Glutamatergic neuron (in vitro differentiated cells): ENCODE measurements at regions not wholly inside any gene's neighbourhood (a gene's known extent, or its start where the extent isn't known, plus 50 kb on each side); places are given as distances from the start of the nearest gene placed in this dataset.

Experiments used
- DNase-seq: peaks from one replicate; pipeline ENCODE4 v3.0.0; 2022
- H3K27ac Mint-ChIP-seq: one replicate; pipeline ENCODE4 v1.8.0; 2020; ENCODE audit warnings: mild to moderate bottlenecking, mixed read lengths, inconsistent platforms; ENCODE audit not compliant: unreplicated experiment
- H3K27me3 Mint-ChIP-seq: one replicate; pipeline ENCODE4 v1.8.0; 2020; ENCODE audit warnings: mild to moderate bottlenecking, moderate library complexity, mixed read lengths, inconsistent platforms; ENCODE audit not compliant: unreplicated experiment
- H3K36me3 Mint-ChIP-seq: one replicate; pipeline ENCODE4 v1.8.0; 2020; ENCODE audit warnings: mild to moderate bottlenecking, mixed read lengths, inconsistent platforms; ENCODE audit not compliant: unreplicated experiment
- H3K4me1 Mint-ChIP-seq: one replicate; pipeline ENCODE4 v1.8.0; 2020; ENCODE audit warnings: mild to moderate bottlenecking, low read depth, mixed read lengths, inconsistent platforms; ENCODE audit not compliant: unreplicated experiment
- H3K4me3 Mint-ChIP-seq: one replicate; pipeline ENCODE4 v1.8.0; 2020; ENCODE audit warnings: mild to moderate bottlenecking, mixed read lengths, inconsistent platforms; ENCODE audit not compliant: unreplicated experiment
- H3K9me3 Mint-ChIP-seq: one replicate; pipeline ENCODE4 v1.8.0; 2020; ENCODE audit warnings: mild to moderate bottlenecking, moderate library complexity, mixed read lengths, inconsistent platforms; ENCODE audit not compliant: unreplicated experiment
- TF ChIP-seq, protein P1 (sequence below): fragments of 200-600 bp; sonication (generic); IDR thresholded peaks from one replicate; pipeline ENCODE4 v1.5.0; 2021; ENCODE audit not compliant: partially characterized antibody, unreplicated experiment

DNA sequence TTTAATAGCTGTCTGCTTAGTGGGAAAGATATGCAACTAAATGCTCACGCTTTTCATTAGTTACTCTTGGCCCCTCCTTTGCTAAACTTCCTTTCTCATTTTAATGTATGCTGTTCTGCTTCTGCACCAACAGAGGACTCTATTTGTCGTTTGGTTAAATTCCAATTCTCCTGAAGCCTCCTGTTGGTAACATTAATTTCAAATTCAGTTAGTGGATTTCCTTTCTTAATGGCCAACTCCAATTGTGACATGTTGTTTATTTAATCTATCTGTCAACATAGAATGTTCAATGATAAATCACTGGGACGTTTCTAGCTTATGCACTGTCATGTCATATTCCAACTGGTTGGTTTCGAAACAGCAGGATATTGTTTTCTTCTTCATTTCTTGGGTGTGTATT lies 467.4 kb upstream of the BCHE start:
- Mint-ChIP-seq H3K27me3 (no peaks in the 10 kb centered on the region), H3K9me3 (no peaks in the 10 kb centered on the region), H3K4me3 (no peak overlapping the region), H3K36me3 (no peaks in the 10 kb centered on the region), H3K4me1 (no peaks in the 10 kb centered on the region), H3K27ac (no peak overlapping the region)
- DNase-seq, result no peak
- TF ChIP-seq, protein P1, sequence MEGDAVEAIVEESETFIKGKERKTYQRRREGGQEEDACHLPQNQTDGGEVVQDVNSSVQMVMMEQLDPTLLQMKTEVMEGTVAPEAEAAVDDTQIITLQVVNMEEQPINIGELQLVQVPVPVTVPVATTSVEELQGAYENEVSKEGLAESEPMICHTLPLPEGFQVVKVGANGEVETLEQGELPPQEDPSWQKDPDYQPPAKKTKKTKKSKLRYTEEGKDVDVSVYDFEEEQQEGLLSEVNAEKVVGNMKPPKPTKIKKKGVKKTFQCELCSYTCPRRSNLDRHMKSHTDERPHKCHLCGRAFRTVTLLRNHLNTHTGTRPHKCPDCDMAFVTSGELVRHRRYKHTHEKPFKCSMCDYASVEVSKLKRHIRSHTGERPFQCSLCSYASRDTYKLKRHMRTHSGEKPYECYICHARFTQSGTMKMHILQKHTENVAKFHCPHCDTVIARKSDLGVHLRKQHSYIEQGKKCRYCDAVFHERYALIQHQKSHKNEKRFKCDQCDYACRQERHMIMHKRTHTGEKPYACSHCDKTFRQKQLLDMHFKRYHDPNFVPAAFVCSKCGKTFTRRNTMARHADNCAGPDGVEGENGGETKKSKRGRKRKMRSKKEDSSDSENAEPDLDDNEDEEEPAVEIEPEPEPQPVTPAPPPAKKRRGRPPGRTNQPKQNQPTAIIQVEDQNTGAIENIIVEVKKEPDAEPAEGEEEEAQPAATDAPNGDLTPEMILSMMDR, result no peak

DNA sequence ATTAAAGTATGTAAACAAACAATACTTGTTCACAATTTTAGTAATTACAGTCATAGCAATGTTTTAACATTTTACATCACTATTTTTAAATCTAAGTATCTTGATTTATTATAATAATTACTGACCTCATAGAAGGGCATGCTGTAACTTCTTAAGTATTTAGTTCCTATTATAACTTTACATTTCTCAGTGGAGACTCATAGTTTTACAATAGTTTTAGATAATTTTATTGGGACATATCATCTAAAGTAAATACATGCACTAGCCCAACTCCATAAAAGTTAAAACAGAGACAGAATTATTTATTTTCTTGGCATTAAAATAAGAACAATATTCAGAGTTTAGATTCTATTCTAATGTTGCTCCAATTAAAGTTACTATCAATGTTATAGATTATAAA lies 466.5 kb upstream of the BCHE start:
- no peaks in the 10 kb centered on the region for H3K9me3 Mint-ChIP-seq
- no peak overlapping the region for H3K4me3 Mint-ChIP-seq
- DNase-seq, result no peak
- H3K4me1 Mint-ChIP-seq, result no peaks in the 10 kb centered on the region
- no peaks in the 10 kb centered on the region for H3K36me3 Mint-ChIP-seq
- no peak overlapping the region for H3K27ac Mint-ChIP-seq
- TF ChIP-seq, protein P1, result no peak
- H3K27me3 Mint-ChIP-seq, result no peaks in the 10 kb centered on the region

DNA sequence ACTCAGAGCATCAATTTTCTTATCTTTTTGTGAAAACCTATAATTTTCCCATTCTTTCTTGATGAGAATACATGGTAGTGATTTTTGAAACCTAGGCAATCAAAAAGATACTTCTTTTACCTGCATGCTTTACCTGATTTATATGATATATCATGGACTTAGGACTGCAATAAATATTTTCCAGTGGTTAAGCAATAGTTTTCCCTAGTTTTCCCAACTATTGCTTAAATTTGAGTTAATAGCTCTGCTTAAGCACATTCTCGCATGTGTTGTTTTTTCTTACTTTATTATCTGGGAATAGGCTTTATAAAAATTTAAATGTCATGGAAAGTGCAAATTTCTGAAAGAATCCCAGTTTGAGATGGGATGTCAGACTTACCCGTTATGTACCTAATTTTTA lies 465.1 kb upstream of the BCHE start:
- Mint-ChIP-seq H3K9me3 (no peaks in the 10 kb centered on the region), H3K27ac (no peak overlapping the region), H3K36me3 (no peaks in the 10 kb centered on the region), H3K27me3 (no peaks in the 10 kb centered on the region), H3K4me3 (no peak overlapping the region), H3K4me1 (no peaks in the 10 kb centered on the region)
- no peak for DNase-seq
- TF ChIP-seq, protein P1, result no peak

DNA sequence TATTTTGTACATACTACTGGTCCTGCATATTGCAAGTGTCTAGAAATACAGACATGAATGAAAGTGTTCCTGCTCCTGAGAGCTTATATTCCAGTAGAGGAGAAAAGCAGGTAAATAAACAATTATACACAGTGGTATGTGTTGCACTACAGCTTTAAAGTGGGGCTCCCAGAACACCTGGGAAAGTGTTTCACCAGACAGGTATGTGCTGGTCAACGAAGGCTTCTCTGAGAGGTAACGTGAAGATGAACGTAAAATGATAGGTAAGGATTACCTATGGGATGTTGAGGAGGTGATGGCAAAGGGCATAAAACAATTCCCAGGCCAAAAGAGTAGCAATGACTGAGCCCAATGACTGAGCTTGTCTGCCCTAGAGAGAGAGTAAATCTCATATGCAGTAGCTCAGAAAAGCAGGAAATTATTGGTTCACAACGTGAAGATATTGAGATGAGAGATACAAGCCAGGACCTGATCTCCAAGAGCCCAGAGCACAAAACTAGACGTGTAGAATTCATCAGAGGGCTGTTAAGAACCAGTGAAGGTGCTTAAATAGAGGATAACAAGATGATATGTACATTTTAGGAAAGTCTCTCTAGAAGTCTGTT lies 459.1 kb upstream of the BCHE start:
- H3K27ac Mint-ChIP-seq, result no peak overlapping the region
- H3K4me1 Mint-ChIP-seq, result peaks cover 4% of the 10 kb centered on the region
- TF ChIP-seq, protein P1, result no peak
- DNase-seq, result no peak
- H3K4me3 Mint-ChIP-seq, result no peak overlapping the region
- H3K36me3 Mint-ChIP-seq, result no peaks in the 10 kb centered on the region
- no peaks in the 10 kb centered on the region for H3K9me3 Mint-ChIP-seq
- H3K27me3 Mint-ChIP-seq, result no peaks in the 10 kb centered on the region

DNA sequence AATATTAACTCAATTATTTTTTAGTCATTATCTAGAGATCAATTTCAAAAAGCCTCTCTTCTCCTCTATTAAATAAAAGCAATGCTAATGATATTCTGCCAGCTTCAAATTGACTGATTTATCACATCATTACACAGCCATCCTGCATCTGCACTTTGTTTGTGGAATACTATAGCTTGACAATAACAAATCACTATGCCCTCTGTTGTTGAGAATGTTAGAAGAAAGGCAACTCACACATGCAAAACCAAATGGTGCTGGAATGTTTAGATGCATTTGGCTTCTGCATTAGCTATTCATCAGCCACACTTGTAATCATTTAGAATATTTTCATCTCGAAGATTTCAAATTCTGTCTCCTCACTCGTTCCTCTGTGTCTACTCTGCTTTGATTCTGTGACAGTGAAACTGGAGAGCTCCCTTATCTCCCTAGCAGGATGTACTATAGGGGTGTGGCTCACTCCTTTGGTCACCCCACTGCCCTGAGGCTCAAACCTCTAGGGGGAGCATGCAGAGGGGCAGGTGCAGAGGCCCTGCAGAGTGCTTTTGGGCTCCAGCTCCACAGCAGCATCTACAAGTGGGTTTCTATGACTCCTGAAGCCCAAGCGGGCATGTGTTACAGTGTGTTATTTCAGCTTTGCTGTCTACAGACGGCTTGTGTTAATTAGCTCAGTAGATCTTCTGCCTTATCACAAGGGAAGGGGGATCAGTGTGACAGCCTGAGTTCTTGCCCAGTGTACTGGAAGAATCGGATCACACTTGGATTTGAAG lies 454.1 kb upstream of the BCHE start:
- Mint-ChIP-seq H3K4me1 (peaks cover 4% of the 10 kb centered on the region), H3K9me3 (no peaks in the 10 kb centered on the region)

More for the DNA sequence above, 454.1 kb upstream of the BCHE start:
- Mint-ChIP-seq H3K4me3 (no peak overlapping the region), H3K27me3 (no peaks in the 10 kb centered on the region), H3K36me3 (no peaks in the 10 kb centered on the region), H3K27ac (no peak overlapping the region)
- DNase-seq, result peak; percentile 19
- TF ChIP-seq, protein P1, result no peak
